ENCODE measurements at regions not wholly inside any gene's neighbourhood (a gene's known extent, or its start where the extent isn't known, plus 50 kb on each side); places are given as distances from the start of the nearest gene placed in this dataset.
A peak's percentile ranks its signal among the peaks of the same experiment; 100 is the strongest.
"Not testable (repeated sequence)": the region's sequence is repeated elsewhere in the genome, so short reads cannot be mapped to it uniquely, and the experiment has no call there.

GRCh38 chr1:184183919-184184318 lies 132.4 kb downstream of the TSEN15 start:
- DNase-seq (ENCODE audit: low read depth, low spot score): no peak

GRCh38 chr1:184184614-184185013 lies 133.1 kb downstream of the TSEN15 start:
- DNase-seq (ENCODE audit: low read depth, low spot score): not testable (repeated sequence)

- no peak for DNase-seq (ENCODE audit: low read depth, low spot score)
Measured at GRCh38 chr1:184185347-184185746, 133.8 kb downstream of the TSEN15 start.

GRCh38 chr1:184186167-184186566 lies 134.6 kb downstream of the TSEN15 start:
- DNase-seq (ENCODE audit: low read depth, low spot score): no peak

- DNase-seq (ENCODE audit: low read depth, low spot score): no peak
Measured at GRCh38 chr1:184187097-184187496, 135.6 kb downstream of the TSEN15 start.

GRCh38 chr1:184188037-184188436 lies 136.5 kb downstream of the TSEN15 start:
- DNase-seq (ENCODE audit: low read depth, low spot score): no peak

- DNase-seq (ENCODE audit: low read depth, low spot score): no peak
Measured at GRCh38 chr1:184189361-184189760, 137.8 kb downstream of the TSEN15 start.

DNA sequence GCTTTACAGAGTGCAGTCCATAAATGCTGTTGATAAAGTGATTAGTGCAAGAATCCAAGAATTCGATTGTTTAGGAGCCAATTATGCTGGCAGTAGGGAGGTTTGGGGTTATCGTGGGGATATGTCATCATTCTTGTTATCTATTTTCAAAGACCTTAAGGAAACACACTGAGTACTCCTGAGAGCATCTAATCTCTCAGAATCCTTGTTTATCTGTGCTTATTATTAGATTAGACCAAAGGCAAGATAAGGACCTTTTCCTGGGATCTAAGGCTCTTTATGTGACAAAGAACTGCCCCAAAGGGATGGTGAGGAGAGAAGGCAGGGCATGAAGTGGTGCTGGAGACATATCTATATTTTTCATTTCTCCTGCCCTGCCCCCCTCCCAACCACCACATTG lies 139.1 kb downstream of the TSEN15 start:
- DNase-seq (ENCODE audit: low read depth, low spot score): no peak

DNA sequence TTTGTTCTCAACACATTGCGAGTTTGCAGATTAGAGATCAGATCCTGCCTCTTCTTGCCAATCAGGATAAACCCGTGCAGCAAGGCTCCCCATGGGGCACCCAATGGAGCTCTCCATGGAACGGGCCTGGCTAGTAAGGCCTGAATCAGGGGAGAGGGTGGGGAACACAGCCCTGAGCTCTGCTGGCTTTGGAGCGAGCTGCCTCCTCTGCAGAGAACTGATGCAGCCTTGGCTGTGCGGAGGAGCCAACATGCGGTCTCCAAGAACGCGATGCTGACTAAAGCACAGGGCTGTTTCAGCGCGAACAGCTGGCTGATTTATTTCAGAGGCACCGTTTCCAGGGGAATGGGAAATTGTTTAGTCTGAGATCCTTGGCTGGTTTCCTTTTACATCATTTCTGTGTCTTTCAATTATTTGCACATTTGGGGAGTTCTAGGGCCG lies 139.7 kb downstream of the TSEN15 start:
- peak; percentile 27 for DNase-seq (ENCODE audit: low read depth, low spot score)

- DNase-seq (ENCODE audit: low read depth, low spot score): no peak
Measured at GRCh38 chr1:184192796-184193195, 141.3 kb downstream of the TSEN15 start.

DNA sequence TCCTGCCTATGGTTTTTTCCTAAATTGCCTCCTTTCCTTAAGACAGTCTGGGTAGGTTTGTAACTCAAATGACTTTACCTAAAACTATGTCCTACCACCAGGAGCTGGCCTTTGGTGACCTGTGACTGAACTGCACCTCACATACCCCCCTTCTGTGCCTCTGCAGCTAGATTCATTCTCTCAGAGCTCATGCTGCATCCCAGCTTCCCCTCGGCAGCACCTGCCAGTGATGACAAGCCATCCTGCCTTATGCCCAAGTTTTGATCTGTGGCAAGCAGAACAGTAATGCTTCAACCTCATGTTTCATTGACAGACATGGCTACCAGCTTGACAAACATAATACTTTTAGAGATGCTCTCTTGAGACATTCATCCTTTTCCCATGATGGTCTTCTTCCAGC lies 141.9 kb downstream of the TSEN15 start:
- no peak for DNase-seq (ENCODE audit: low read depth, low spot score)

DNA sequence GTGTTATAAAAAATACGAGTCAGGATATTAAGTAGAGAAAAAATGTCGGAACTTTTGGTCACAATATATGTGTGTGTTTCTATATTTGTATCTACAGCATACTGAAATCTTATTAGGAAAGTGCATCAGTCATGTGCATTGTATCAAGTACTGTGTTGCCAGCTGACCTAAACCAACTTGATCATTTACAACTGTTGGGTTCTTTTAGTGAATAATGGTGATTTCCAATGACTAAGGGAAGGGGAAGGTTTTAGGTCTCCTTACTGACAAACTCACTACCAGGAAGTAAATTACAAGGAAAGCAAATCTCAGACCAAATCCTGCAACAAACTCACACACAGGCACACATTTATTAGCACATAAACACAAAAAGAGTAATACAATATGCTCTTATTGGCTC lies 142.7 kb downstream of the TSEN15 start:
- no peak for DNase-seq (ENCODE audit: low read depth, low spot score)

GRCh38 chr1:184195722-184196121 lies 144.2 kb downstream of the TSEN15 start:
- not testable (repeated sequence) for DNase-seq (ENCODE audit: low read depth, low spot score)

DNA sequence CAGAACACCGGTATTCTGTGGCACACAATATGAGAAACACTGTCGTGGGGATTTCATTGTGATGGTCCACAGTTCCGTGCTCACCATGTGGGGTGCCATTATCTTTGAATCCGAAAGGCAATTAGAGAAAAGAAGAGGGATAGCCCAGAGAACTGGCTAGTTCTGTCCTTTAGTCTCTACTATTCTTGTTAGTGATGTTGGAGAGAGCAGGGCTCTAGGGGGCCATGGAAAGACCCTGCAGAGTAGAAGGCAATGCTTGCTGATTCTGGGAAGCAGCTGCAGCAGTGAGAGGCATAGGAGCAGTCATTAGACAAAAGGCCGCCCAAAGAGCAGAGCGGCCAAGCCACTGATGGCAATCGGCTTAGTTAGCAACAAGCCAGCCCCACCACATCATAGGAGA lies 146.3 kb downstream of the TSEN15 start:
- no peak for DNase-seq (ENCODE audit: low read depth, low spot score)

GRCh38 chr1:184199036-184199435 lies 147.5 kb downstream of the TSEN15 start:
- DNase-seq (ENCODE audit: low read depth, low spot score): no peak

GRCh38 chr1:184199438-184200085 lies 148.0 kb downstream of the TSEN15 start:
- peak; percentile 18 for DNase-seq (ENCODE audit: low read depth, low spot score)

DNA sequence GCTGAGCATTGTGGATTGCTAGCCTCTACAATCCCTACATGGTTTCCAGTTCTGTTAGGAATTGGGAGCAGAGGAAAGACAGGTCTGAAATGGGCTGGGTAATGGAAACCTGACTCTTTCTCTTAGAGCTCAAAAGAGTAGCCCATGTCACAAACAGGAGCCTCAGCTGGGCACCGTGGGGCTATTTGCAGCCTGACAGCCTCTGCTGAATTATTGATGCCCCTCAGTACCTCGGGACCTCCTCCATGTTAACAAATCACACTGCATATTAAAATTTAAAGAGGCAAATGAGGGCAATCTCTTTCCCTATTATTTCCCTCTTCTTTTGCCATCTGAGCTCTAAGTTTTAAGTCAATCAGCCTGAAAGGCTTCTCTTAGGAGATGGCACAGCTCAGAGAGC lies 157.1 kb downstream of the TSEN15 start:
- no peak for DNase-seq (ENCODE audit: low read depth, low spot score)

DNA sequence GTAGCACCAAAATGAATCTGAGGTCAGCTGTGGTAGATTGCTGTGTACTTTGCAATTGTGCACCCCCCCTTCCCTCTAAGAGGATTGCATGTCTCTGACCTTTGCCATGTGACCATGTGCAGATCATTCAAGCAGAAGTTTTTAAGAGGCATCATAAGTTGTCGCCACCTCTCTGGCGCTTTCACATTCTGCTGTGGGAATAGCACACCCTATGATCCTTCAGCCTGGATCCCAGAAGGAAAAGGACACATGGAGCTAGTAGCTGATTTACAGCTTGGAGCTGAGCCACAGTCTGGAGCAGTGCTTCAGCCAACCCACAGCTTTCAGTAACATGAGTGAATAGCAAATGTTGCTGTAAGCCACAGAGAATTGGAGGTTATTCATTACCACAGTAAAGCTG lies 158.5 kb downstream of the TSEN15 start:
- DNase-seq (ENCODE audit: low read depth, low spot score): no peak

GRCh38 chr1:184210862-184211261 lies 159.3 kb downstream of the TSEN15 start:
- no peak for DNase-seq (ENCODE audit: low read depth, low spot score)

DNA sequence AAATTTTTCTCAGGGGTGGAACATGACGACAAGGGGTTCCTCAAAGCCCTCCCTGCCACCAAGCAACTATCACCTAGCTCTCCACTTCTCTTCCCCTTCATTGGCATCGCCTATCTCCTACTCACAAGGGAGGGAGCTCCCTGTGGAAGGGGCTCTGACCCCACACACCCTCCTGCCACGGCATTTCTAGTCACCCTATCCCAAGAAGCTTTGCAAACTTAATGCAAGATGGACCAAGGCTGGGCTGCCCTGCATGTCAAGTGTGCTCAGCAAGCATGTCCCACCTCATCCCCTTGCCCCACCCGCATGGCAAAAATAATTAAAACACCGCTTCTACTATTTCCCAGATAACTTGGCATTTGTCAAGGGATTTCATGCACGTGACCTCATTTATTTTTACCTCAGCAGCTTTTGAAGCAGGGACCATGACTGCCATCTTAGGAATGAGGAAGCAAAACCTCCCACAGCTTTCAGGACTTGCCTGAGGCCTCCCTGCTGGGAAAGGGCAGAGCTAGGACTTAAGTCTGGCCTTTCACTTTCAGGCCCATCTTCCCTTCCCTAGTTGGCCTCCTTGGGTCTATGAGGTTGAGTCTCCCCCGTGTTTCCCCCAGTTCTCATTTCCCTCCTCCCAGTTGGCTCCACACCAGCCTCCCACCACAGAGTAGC lies 161.3 kb downstream of the TSEN15 start:
- peak; percentile 69 for DNase-seq (ENCODE audit: low read depth, low spot score)

- no peak for DNase-seq (ENCODE audit: low read depth, low spot score)
Measured at GRCh38 chr1:184214128-184214527, 162.6 kb downstream of the TSEN15 start.

DNA sequence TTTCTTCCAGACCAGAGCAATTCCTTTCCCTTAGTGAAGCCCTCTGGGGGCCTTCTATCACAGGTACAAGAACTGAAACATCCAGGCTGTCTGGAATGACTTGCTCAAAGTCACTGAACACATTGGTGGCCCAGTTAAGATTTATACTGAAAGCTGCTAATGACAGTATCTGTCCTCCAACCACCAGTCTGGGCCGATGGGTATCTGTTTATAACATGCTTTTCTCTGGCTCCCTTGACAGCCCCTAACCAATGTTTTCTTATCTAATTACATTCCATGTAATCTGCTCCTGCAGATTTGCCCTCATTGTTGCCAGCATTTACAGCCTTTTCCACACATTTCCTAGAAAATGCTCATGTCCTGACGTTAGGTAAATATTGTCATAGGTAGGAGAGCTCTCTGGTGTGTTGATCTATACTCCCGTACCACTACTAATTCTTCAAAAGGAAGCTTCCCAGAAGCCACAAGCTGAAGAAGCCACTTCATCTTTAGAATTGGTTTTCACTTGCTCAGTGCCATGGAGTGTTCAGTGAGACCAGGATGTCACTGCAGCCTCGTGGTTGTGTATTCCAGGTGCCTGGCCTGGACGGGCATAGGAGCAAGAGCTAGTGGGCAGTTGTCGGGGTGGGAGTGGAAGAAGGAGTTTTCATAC lies 163.9 kb downstream of the TSEN15 start:
- DNase-seq (ENCODE audit: low read depth, low spot score): no peak
